HG03558 (cell line): ENCODE measurements at regions not wholly inside any gene's neighbourhood (a gene's known extent, or its start where the extent isn't known, plus 50 kb on each side); places are given as distances from the start of the nearest gene placed in this dataset.

Source experiments
- ATAC-seq: cut with Tn5 transposase; IDR thresholded peaks from one replicate; pipeline ENCODE4 v1.9.1; 2021; ENCODE audit warnings: moderate number of reproducible peaks; ENCODE audit not compliant: unreplicated experiment; ENCODE audit errors: extremely low read depth

- ATAC-seq = no peak
Observed at GRCh38 chr9:786405-786804, 55.1 kb upstream of the DMRT1 start.

DNA sequence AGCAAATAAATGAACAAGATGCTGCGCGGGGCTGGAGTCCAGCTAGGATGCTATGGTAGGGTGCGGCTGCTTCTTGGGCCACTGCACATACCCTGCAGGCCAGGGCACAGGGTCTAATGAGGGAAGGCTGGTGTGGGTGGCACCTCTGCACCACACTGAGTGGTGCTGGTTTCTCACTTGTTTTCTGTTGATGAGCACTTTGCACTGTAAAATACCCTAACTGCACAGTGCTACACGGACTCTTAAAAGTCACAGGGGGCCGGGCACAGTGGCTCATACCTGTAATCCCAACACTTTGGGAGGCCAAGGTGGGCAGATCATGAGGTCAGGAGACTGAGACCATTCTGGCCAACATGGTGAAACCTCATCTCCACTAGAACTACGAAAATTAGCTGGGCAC lies 52.7 kb upstream of the DMRT1 start:
- no peak for ATAC-seq
